ENCODE measurements at regions not wholly inside any gene's neighbourhood (a gene's known extent, or its start where the extent isn't known, plus 50 kb on each side); places are given as distances from the start of the nearest gene placed in this dataset.
"Not testable (repeated sequence)": the region's sequence is repeated elsewhere in the genome, so short reads cannot be mapped to it uniquely, and the experiment has no call there.

DNA sequence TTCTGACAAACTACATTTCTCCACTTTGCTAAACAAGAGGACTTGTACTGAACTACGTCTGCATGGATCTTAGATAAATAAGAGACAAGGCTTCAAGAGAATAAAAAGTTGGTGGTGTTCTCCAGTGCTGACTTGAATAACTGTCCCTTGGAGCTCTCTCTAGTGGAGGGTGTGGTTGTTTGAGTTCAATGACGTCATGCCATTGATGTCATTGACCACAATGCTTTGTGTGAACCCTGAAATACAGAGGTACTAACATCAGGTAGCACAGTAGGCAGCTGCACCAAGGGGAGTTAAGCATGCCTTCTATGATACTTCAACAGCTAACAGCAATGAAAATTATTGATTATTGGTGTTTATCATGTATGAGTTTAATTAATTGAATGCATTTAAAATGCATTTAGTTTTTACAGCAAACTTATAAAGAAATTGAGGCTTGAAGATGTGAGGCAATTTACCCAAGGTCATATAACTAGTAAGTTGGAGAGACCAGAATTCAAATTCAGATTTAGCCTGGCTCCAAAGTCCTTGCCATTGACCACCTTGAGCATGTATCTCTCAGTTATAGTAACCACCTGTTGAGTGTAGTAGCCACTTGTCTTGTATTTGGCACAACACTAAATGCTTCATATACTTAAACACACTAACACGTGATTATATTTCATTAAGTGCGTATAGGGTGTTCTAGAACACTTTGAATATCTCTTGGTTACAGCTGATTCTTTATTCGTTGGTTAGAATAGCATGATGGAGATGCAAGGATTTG lies 126.0 kb upstream of the ANKRD28 start:
- H3K4me3 Mint-ChIP-seq = no peak overlapping the region
- H3K27ac Mint-ChIP-seq = no peak overlapping the region
- H3K36me3 Mint-ChIP-seq (ENCODE audit: low read depth) = no peaks in the 10 kb centered on the region
- H3K9me3 Mint-ChIP-seq = no peaks in the 10 kb centered on the region
- no peak for DNase-seq
- H3K4me1 Mint-ChIP-seq = peaks cover 2% of the 10 kb centered on the region
- intact Hi-C loops (cut with micrococcal nuclease) = no loop called here
- peaks cover 11% of the 10 kb centered on the region for H3K27me3 Mint-ChIP-seq

DNA sequence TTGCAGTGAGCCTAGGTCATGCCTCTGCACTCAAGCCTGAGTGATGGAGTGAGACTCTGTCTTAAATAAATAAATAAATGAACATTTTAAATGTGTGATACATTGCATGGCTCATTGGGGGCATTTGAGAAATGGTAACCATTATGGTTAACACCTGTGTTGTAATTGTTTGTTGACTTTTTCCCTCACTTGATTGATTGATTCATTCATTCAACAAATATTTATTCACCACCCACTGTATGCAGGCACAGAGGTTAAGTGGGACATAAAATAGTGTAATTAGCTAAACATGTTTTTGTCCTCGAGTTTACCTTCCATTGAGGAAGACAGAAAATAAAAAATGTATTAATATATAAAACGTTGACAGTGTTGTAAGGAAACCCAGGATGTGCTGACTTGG lies 127.1 kb upstream of the ANKRD28 start:
- Mint-ChIP-seq H3K36me3 (ENCODE audit: low read depth) (no peaks in the 10 kb centered on the region), H3K4me3 (no peak overlapping the region)
- intact Hi-C loops (cut with micrococcal nuclease) = no loop called here

DNA sequence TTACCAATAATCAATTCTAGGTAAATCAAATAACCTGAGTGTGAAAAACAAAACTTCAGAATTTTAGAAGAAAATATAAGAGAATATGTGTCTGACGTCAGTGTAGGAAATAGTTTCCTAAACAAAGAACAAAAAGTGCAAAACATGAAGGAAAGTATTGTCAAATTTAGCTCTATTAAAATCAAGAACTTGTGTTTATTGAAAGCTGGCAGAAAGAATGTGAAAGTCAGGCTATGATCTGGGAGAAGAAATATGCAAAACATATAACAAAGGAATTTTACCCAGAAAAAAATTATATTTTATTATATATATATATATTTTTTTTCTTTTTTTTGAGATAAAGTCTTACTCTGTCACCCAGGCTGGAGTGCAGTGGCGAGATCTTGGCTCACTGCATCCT lies 129.1 kb upstream of the ANKRD28 start:
- Mint-ChIP-seq H3K36me3 (ENCODE audit: low read depth) (no peaks in the 10 kb centered on the region), H3K4me1 (peaks cover 2% of the 10 kb centered on the region), H3K4me3 (no peak overlapping the region), H3K27me3 (peaks cover 8% of the 10 kb centered on the region), H3K9me3 (no peaks in the 10 kb centered on the region), H3K27ac (no peak overlapping the region)
- no peak for DNase-seq
- intact Hi-C loops (cut with micrococcal nuclease) = no loop called here

More for the DNA sequence above, 127.1 kb upstream of the ANKRD28 start:
- Mint-ChIP-seq H3K4me1 (peaks cover 2% of the 10 kb centered on the region), H3K27me3 (peaks cover 8% of the 10 kb centered on the region), H3K27ac (no peak overlapping the region), H3K9me3 (no peaks in the 10 kb centered on the region)
- DNase-seq = no peak

DNA sequence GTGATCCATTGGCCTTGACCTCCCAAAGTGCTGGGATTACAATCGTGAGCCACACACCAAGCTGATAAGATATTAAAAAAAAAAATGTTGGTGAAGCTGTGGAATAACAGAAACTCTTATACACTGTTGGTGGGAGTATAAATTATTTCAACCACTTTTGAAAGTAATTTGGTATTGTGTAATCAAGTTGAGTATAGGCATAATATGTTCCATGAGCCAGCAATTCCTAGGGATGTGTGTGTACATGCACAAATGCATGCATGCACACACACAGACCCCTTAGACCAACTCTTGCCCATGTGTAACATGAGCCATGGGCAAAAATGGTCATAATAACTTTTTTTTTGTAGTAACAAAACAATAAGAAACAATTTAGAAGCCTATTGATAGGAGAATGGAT lies 130.2 kb upstream of the ANKRD28 start:
- peaks cover 8% of the 10 kb centered on the region for H3K27me3 Mint-ChIP-seq
- no peak overlapping the region for H3K27ac Mint-ChIP-seq
- peaks cover 2% of the 10 kb centered on the region for H3K4me1 Mint-ChIP-seq
- intact Hi-C loops (cut with micrococcal nuclease) = no loop called here
- no peaks in the 10 kb centered on the region for H3K9me3 Mint-ChIP-seq
- no peak overlapping the region for H3K4me3 Mint-ChIP-seq
- DNase-seq = no peak
- H3K36me3 Mint-ChIP-seq (ENCODE audit: low read depth) = no peaks in the 10 kb centered on the region

DNA sequence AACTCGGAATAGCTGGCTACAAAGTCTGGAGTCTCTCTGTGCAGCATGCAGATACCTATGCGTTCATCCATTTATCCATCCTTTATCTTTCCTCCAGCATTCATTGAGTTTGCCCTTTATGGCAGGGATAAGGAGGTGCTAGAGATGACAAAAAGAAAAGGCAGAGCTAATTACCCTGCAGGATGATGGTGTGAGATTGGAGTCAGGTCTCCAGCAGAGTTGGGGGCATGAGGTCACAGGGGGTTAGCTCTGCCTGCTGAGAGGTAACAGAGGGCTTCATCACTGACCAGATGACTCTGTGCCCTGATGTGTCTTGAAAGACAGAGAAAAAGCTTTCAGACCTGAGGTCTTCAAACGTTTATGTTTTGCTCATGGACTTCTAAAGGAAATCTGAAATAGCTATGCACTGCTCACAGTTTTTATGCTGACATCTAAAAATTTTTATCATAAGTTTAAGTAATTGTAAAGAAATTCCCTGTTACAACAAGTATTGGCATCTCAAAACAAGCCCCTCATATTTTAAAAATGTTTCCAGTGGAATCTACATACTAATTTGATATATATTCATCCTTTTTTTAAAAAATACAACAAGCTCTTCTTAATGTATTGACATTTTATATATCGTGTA lies 132.3 kb upstream of the ANKRD28 start:
- no peaks in the 10 kb centered on the region for H3K4me1 Mint-ChIP-seq
- no peaks in the 10 kb centered on the region for H3K36me3 Mint-ChIP-seq (ENCODE audit: low read depth)
- H3K4me3 Mint-ChIP-seq = no peak overlapping the region
- intact Hi-C loops (cut with micrococcal nuclease) = no loop called here
- DNase-seq = no peak
- H3K9me3 Mint-ChIP-seq = no peaks in the 10 kb centered on the region
- H3K27ac Mint-ChIP-seq = no peak overlapping the region
- peaks cover 6% of the 10 kb centered on the region for H3K27me3 Mint-ChIP-seq

DNA sequence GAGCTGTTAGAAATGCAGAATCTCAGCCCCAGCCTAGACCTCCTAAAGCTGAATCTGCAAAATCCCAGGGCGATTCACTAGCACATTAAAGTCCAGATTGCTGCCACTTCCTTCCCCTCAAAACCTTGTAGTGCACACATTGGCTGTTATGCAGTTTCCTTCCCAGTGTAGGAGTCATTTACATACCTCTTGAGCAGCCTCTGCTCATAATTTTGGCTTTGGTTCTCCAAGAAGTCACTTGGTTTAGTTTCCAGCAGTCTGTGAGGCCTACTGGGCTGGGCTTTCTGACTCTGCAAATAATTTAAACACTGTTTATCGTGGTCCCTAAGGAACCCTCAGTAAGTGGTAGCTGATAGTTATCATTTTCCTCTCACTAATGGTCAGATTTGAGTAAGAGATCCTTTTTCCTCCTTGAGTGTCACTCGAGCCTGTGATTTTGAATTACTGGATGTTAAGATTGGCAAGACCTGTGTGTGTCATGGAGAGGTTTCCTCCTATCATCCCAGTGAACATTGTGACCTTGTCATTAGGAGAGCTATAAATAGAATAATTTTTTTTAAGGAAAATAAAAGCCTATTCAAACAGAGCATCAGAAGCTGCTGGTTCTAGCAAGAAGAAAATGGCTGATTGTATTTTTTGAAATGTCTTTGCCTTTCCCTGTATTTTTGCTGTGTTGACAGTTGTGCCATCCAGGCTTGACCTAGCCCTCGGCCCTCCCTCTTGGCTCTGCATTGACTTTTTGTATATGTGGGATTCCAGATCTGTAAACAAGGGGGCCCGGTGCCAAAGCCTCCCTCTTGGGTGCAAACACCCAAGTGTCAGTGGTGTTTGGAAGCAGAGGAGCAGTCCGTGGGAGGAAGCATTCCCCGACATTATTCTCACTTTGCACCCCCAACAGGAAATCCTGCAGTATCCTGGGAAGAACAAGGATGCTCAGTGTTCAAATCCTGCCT lies 134.8 kb upstream of the ANKRD28 start:
- H3K27ac Mint-ChIP-seq = no peak overlapping the region
- no peak for DNase-seq
- H3K9me3 Mint-ChIP-seq = no peaks in the 10 kb centered on the region
- intact Hi-C loops (cut with micrococcal nuclease) = no loop called here
- H3K27me3 Mint-ChIP-seq = peaks cover 2% of the 10 kb centered on the region
- no peak overlapping the region for H3K4me3 Mint-ChIP-seq
- H3K4me1 Mint-ChIP-seq = no peaks in the 10 kb centered on the region
- no peaks in the 10 kb centered on the region for H3K36me3 Mint-ChIP-seq (ENCODE audit: low read depth)

DNA sequence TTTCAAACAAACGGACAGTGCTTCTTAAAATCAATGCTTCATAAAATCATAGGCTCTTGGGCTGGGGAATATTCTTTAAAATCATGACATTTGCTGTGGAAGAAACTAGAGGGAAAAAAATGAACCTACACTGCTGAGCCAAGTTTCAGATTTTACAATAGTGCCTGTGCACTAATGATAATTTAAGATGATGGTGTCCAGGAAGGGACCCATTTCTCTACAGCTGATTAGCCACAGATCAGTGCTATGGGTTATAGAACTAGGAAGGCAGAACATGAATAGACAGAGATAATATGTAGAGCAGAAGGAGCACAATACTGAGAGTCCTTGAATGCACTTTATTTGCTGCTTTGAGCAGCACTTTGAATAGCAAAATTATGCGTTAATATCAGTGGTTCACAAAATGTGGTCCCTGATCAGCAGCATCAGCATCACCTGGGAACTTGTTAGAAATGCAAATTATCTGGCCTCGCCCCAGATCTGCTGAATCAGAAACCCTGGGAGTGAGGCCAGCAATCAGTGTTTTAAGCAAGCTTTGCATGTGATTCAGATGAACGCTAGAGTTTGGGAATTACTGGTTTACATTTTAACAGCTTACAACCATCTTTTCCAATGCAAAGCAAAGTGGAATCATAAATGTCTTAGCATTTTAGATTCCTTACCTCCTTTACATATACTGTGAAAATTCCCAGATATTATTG lies 135.8 kb upstream of the ANKRD28 start:
- intact Hi-C loops (cut with micrococcal nuclease) = no loop called here
- no peak for DNase-seq
- Mint-ChIP-seq H3K36me3 (ENCODE audit: low read depth) (no peaks in the 10 kb centered on the region), H3K4me1 (no peaks in the 10 kb centered on the region), H3K4me3 (no peak overlapping the region), H3K9me3 (no peaks in the 10 kb centered on the region), H3K27ac (no peak overlapping the region), H3K27me3 (no peaks in the 10 kb centered on the region)

- Mint-ChIP-seq H3K27me3 (no peaks in the 10 kb centered on the region), H3K4me3 (no peak overlapping the region), H3K4me1 (no peaks in the 10 kb centered on the region), H3K27ac (no peak overlapping the region), H3K9me3 (no peaks in the 10 kb centered on the region), H3K36me3 (ENCODE audit: low read depth) (no peaks in the 10 kb centered on the region)
- intact Hi-C loops (cut with micrococcal nuclease) = no loop called here
- DNase-seq = no peak
Measured at GRCh38 chr3:15934389-15935195, 136.8 kb upstream of the ANKRD28 start.

DNA sequence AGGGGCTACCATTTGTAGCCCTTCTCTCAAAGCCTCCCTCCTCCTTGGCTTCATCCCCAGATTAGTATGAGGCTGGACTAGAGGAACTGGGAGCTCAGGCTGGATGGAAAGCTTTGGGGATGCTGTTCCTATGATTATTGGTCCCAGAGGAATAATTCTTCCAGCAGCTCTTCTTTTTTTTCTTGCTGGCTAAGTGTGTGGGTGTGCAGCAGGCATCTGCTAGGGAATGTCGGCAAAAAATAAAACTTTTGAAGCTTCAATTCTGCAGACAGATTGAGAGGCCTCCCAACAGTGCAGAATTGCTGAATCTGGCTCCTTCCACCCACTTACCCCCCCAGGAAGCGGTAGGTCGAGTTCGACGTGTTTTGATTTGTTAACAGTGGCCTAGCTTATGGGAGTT lies 138.5 kb upstream of the ANKRD28 start:
- intact Hi-C loops (cut with micrococcal nuclease) = no loop called here
- Mint-ChIP-seq H3K36me3 (ENCODE audit: low read depth) (no peaks in the 10 kb centered on the region), H3K4me3 (no peak overlapping the region), H3K4me1 (no peaks in the 10 kb centered on the region), H3K27ac (no peak overlapping the region), H3K9me3 (peaks cover 8% of the 10 kb centered on the region), H3K27me3 (no peaks in the 10 kb centered on the region)
- no peak for DNase-seq

DNA sequence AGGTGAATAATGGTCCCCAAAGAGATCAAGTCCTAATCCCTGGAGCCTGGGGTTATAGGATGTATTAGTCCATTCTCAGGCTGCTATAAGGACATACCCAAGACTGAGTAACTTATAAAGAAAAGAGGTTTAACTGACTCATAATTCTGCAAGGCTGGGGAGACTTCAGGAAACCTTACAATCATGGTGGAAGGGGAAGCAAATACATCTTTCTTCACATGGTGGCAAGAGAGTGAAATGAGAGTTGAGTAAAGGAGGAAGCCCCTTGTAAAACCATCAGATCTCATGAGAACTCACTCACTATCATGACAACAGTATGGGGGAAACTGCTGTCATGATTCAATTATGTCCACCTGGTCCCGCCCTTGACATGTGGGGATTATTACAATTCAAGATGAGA lies 142.9 kb upstream of the ANKRD28 start:
- DNase-seq = no peak
- peaks cover 2% of the 10 kb centered on the region for H3K4me1 Mint-ChIP-seq
- H3K4me3 Mint-ChIP-seq = no peak overlapping the region
- peaks cover 20% of the 10 kb centered on the region for H3K9me3 Mint-ChIP-seq
- peaks cover 7% of the 10 kb centered on the region for H3K27me3 Mint-ChIP-seq
- H3K36me3 Mint-ChIP-seq (ENCODE audit: low read depth) = no peaks in the 10 kb centered on the region
- intact Hi-C loops (cut with micrococcal nuclease) = no loop called here
- H3K27ac Mint-ChIP-seq = no peak overlapping the region

DNA sequence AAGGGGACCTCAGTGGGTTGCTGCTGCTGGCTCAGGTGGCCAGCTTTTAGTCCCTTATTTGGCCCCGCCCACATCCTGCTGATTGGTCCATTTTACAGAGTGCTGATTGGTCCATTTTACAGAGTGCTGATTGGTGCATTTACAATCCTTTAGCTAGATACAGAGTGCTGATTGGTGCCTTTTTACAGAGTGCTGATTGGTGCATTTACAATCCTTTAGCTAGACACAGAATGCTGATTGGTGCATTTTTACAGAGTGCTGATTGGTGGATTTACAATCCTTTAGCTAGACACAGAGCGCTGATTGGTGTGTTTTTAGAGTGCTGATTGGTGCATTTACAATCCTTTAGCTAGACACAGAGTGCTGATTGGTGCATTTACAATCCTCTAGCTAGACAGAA lies 143.7 kb upstream of the ANKRD28 start:
- H3K9me3 Mint-ChIP-seq = peaks cover 20% of the 10 kb centered on the region
- intact Hi-C loops (cut with micrococcal nuclease); H3K4me1 Mint-ChIP-seq; H3K4me3 Mint-ChIP-seq; DNase-seq; H3K27me3 Mint-ChIP-seq; H3K27ac Mint-ChIP-seq; H3K36me3 Mint-ChIP-seq (ENCODE audit: low read depth): not testable (repeated sequence)

GRCh38 chr3:15941958-15942357 lies 144.2 kb upstream of the ANKRD28 start:
- peaks cover 24% of the 10 kb centered on the region for H3K9me3 Mint-ChIP-seq
- H3K4me1 Mint-ChIP-seq = peaks cover 2% of the 10 kb centered on the region
- no peaks in the 10 kb centered on the region for H3K36me3 Mint-ChIP-seq (ENCODE audit: low read depth)
- DNase-seq = no peak
- H3K4me3 Mint-ChIP-seq = no peak overlapping the region
- intact Hi-C loops (cut with micrococcal nuclease) = no loop called here
- peaks cover 9% of the 10 kb centered on the region for H3K27me3 Mint-ChIP-seq
- no peak overlapping the region for H3K27ac Mint-ChIP-seq

GRCh38 chr3:15942462-15942861 lies 144.7 kb upstream of the ANKRD28 start:
- intact Hi-C loops (cut with micrococcal nuclease) = no loop called here
- H3K4me1 Mint-ChIP-seq = peaks cover 2% of the 10 kb centered on the region

More at GRCh38 chr3:15942462-15942861, 144.7 kb upstream of the ANKRD28 start:
- H3K4me3 Mint-ChIP-seq = no peak overlapping the region
- DNase-seq = no peak
- H3K27ac Mint-ChIP-seq = no peak overlapping the region
- peaks cover 9% of the 10 kb centered on the region for H3K27me3 Mint-ChIP-seq
- peaks cover 24% of the 10 kb centered on the region for H3K9me3 Mint-ChIP-seq
- H3K36me3 Mint-ChIP-seq (ENCODE audit: low read depth) = no peaks in the 10 kb centered on the region

Data from activated CD4-positive, alpha-beta T cell treated with anti-CD3 and anti-CD28 coated beads, Interleukin-2, amount 10 ng/mL, durations not matched to agents 24 days and 14 days (primary cell).